CD4-positive, alpha-beta T cell treated with Interleukin-2 at 100 ng/mL for 4 hours (primary cell): ENCODE measurements at regions not wholly inside any gene's neighbourhood (a gene's known extent, or its start where the extent isn't known, plus 50 kb on each side); places are given as distances from the start of the nearest gene placed in this dataset.

Experiments
- DNase-seq: peaks from one replicate; pipeline ENCODE4 v3.0.0-alpha.2; 2020; ENCODE audit warnings: low spot score

DNA sequence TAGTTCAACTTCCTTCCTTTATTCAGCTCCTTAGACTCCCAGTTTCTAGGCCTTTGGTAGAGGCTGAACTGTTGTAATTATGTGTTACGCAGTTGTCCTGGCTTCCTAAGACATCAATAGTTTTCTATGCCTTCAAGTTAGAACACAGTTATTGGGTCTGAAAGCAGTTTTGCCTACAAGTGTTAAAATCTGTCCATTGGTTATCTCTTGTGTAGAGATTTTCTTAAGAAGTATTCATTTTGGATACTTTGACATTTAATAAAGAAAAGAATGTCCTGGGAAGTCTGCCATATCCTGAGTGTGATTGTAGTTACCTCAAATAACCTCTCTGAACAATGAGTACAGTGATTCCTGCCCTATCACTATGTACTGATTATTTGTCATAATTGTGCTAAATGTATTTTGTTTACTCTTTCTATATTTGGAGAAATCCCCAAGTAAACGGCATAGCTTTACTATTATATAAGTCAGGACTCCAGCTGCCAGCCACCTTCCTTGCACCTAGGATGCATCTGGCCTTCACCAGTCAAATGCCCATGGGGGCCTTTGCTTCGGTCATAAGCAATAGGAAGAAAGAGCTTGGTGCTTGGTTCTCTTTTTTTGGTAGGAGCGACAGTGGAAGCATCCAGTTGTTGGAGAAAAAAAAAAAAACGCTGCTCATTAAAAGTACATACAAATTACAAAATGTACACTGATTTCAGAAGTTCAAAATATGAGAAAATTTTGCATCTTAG is 449.5 kb upstream of the PKDCC start:
- DNase-seq: no peak

DNA sequence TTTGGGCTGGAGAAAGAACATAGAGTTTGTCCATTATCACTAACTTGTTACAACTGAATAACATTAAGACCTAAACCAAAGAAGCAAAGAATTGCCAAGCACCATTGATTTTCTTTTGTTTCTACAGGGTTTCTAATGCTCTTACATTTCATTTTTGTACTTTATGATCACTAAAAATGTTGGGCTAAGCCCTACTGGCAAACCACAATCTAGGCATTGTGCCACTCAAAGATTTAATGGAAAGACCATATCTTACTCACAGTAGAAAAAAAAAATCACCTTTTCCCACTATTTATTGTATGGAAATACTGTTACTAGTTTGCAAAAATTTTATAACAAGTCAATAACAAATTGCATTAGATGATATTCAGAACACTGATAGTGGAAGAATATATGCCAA is 447.4 kb upstream of the PKDCC start:
- DNase-seq: no peak

GRCh38 chr2:41602341-41602740 is 445.5 kb upstream of the PKDCC start:
- no peak for DNase-seq

- DNase-seq: no peak
These were observed 442.5 kb upstream of the PKDCC start for GRCh38 chr2:41605311-41605710.

DNA sequence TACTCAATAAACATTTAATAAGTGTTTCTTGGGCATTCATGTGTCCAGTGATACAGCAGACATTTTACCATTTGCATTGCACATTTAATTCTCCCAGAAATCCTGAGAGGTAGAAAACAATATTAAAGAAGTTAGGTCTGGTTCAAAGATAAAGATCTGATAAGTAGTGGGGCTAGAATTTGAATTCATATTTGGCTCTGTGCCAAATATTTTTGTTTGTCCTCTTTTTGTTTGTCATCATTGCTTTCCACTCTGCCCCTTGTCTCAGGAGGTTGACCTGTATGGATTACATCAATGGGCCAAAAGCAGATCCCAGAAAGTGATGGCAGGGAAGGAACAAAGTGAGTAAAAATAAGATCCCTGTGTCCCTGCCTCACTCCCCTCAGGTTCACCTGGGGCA is 441.9 kb upstream of the PKDCC start:
- DNase-seq: no peak

DNA sequence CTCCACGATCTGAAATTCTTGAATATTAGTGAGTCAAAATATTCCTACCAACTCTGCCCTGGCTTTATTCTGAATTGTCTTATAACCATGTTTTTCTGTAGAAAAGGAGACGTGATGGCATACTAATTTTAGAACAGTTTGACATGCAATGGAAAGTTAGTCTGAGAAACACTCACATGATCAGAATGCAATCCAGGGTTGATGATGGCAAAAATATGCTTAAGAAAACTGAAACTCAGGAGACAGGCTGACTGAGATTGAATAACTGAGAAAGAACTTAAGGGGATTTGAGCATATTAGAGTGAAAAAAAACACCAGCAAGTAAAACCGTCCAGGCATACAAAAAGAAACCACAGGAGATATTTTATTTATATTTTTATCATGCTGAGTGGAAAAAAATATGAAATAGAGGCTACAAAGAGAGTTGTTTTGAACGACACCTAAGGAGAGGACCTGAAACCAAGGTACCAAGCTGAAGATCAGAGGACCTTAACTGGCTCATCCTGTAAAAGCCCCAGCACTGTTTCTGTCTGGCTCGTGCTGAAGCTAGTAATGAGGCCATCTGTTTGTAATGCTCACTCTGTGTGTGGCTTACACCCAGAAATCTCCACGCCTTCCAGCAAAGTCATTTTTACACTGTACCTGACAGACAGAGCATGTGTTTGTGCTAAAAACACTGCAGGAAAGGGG is 437.2 kb upstream of the PKDCC start:
- DNase-seq: no peak

DNA sequence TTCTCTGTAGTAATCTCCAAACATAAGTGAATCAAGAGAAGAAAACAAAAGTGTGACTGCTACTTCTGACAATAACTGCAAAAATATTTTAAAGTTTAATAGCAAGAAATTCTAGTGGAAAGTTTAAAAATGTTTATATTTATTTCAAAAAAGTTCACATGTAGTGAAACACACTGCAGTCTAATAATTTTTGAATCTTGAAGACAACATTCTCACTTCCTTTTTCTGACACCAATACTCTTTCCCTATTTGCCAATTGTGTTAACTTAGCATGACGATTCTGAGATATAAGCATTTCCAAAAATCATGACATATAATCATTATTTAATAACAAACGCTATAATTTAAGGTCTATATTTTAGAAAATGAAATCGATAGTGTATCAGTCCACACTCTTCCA is 429.1 kb upstream of the PKDCC start:
- DNase-seq: no peak

GRCh38 chr2:41621095-41621494 is 426.7 kb upstream of the PKDCC start:
- no peak for DNase-seq

DNA sequence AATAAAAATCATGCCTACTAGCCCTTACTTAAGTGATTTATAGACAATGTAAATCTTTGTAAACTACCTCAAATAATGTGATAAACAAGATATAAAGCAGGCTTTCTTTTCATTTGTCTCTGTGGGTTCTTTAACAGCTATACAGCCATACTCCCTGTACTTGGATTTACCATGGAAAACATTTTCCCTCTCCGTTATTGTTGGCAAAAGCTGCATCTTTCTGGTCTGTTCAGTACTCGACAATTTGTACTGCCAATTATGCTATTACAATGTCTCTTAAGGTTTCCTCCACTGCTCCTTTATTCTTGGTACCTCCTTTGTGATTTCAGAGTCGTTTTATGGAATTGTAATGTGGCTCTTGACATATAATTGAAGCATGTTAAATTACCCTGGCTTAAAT is 426.3 kb upstream of the PKDCC start:
- DNase-seq: no peak

GRCh38 chr2:41622301-41622700 is 425.5 kb upstream of the PKDCC start:
- no peak for DNase-seq

GRCh38 chr2:41626936-41627335 is 420.9 kb upstream of the PKDCC start:
- DNase-seq: no peak

DNA sequence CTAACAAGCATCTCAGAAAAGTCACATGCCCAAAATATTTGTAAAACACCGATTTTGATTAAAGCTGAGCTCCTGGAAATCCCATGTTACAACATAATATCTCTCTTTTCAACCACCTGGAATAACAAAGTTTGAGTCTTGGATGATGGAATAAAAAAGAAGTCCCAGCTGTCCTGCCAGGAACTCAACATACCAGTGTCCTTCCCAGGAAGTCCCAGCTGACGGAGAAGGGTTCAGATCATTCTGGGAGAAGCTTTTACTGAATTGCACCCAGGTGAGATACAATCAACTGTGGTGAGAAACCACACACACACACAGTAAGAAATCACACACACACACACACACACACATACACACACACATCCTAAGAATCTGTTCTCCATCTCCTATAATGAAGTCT is 413.1 kb upstream of the PKDCC start:
- DNase-seq: no peak

- DNase-seq: no peak
These were observed 402.9 kb upstream of the PKDCC start for GRCh38 chr2:41644936-41645335.

DNA sequence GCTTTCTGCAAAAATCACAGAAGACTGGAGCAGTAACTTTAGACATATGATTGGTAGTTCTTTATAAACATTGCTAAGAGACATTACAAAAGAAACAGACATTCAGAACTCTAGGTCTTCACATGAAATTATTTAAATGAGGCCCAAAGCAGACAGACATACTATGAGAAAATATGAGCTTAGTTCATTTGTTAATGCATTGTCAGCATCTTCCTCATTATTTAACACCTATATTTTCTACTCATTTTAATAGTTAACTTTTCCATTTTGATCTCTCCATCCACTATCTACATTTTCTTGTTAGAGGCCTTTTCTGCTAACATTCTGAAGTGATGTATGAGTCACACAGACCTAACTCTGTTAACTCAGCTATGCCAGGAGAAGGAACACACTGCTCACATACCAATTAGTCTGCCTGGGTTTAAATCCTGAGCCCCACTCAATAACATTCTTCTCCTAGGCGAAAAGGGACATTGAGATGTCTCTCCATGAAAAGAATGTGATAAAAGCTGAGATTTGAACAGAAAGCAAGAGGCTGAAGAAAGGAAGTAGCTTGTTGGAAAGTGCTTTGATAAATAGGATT is 400.3 kb upstream of the PKDCC start:
- DNase-seq: no peak

GRCh38 chr2:41657226-41657625 is 390.6 kb upstream of the PKDCC start:
- DNase-seq: no peak

DNA sequence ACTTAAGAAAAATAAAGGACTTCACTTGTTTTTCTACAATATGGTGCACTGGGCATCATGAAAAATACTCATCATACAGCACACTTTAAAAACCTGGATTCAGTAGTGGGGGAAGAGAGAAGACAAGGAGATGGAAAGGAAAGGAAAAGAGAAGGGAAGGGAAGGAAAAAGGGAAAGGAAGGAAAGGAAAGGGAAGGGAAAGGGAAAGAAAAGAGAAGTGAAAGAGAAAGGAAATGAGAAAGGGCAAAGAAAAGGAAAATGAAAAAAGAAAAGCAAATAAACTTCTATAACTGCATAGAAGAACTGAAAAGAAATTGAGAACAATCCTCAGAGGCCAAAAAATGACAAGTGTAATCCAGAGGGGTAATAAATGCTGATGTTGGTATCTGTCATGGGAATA is 388.1 kb upstream of the PKDCC start:
- DNase-seq: no peak

DNA sequence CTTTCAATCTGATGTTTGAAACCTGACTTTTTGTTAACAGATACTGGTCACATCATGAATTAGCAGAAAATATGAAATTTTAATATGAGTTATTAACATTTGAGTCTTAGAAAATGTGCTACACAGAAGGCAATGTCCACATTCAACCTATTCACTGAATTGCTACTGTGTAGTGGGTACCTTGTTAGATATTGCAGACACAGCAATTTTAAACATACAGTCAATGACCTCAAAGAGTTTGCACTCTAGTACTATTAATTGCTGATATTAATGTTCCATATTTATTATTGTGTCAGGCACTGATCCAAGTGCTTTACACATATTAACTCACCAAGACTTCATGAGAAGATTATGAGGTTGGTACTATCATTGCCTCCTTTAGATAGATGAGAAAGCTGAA is 385.4 kb upstream of the PKDCC start:
- no peak for DNase-seq

GRCh38 chr2:41663056-41663455 is 384.8 kb upstream of the PKDCC start:
- DNase-seq: no peak

- no peak for DNase-seq
These were observed 379.3 kb upstream of the PKDCC start for GRCh38 chr2:41668529-41668928.

DNA sequence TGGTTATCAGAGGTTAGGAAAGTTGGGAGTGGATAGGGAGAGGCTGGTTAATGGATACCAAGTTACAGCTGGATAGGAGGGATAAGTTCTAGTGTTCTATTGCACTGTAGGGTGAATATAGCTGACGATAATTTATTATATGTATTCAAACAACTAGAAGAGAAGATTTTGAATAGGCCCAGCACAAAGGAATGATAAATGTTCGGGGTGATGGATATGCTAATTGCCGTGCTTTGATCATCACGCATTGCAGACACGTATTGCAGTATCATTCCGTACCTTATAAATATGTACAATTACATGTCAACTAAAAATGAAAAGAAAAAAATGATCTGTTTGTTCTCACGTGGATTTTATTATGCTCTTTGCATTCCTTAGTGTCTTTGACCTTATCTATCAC is 369.2 kb upstream of the PKDCC start:
- no peak for DNase-seq

- no peak for DNase-seq
These were observed 361.7 kb upstream of the PKDCC start for GRCh38 chr2:41686156-41686555.

GRCh38 chr2:41691561-41691960 is 356.3 kb upstream of the PKDCC start:
- DNase-seq: no peak

GRCh38 chr2:41694536-41695049 is 353.2 kb upstream of the PKDCC start:
- DNase-seq: no peak
